ENCODE measurements at regions not wholly inside any gene's neighbourhood (a gene's known extent, or its start where the extent isn't known, plus 50 kb on each side); places are given as distances from the start of the nearest gene placed in this dataset.

DNA sequence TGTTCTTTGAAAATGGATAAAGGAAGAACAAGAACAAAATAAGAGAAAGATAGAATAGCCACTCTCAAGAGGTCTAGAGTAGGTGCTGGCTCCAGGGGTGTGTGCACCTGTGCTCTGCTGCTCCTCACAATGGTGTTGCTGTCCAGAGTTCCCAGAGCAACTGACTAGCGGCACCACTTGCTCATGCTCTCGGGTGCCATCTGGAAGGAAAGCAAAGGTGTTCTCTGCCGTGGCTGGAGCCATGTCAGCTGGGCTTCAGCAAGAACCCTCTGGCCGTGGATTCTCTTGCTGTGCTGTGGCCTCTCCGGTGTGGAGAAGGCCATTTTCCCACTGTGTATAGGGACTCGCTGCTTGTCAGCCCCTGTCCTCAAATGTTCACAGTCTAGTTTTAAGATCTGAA lies 114.6 kb upstream of the TEX51 start:
- TF ChIP-seq YY1 (IDR thresholded peaks at IDR 0.05; ENCODE audit: insufficient read depth, insufficient read length) (no peak), SUZ12 (IDR thresholded peaks at IDR 0.05; ENCODE audit: extremely low read depth, insufficient read depth, insufficient read length) (no peak)
